Panc1 (cell line): ENCODE measurements at regions not wholly inside any gene's neighbourhood (a gene's known extent, or its start where the extent isn't known, plus 50 kb on each side); places are given as distances from the start of the nearest gene placed in this dataset.
"Not testable (repeated sequence)": the region's sequence is repeated elsewhere in the genome, so short reads cannot be mapped to it uniquely, and the experiment has no call there.

ENCODE experiments used
- ATAC-seq: fragments of 200-7000 bp; cut with Tn5 transposase; 2 replicates; pipeline ENCODE4 v1.9.1; 2020; ENCODE audit warnings: mild to moderate bottlenecking, moderate library complexity
- BruUV-seq: library from RNA; stranded (reverse); fragments of 400-500 nt; replicated peaks from 2 replicates; lab custom pipeline; 2021; lab: Mats Ljungman, UMichigan
- CTCF ChIA-PET: fragments of 300-600 bp; sonication (Branson Sonifier 250); formaldehyde crosslinking; loops from one replicate; lab custom pipeline; 2022; ENCODE audit warnings: antibody characterized with exemption; lab: Charles Lee
- POLR2A ChIA-PET: fragments of 300-600 bp; sonication (Branson Sonifier 250); formaldehyde crosslinking; loops from one replicate; lab custom pipeline; 2022; ENCODE audit warnings: antibody characterized with exemption; lab: Charles Lee
- DNase-seq: peaks from one replicate; pipeline ENCODE4 v3.0.0-alpha.2; 2010; ENCODE audit warnings: low read depth, low spot score
- H3K27ac ChIP-seq: 2 replicates; pipeline ENCODE4 v1.5.1; 2011; ENCODE audit warnings: mild to moderate bottlenecking, low read length, inconsistent platforms
- H3K27me3 ChIP-seq: fragments of 200-500 bp; sonication (Bioruptor generic); 2 replicates; pipeline ENCODE4 v1.6.0; 2014; ENCODE audit warnings: low read length, inconsistent platforms; ENCODE audit not compliant: control insufficient read depth, insufficient read depth
- H3K36me3 ChIP-seq: fragments of 200-500 bp; sonication (Bioruptor generic); 2 replicates; pipeline ENCODE4 v1.5.1; 2014; ENCODE audit warnings: inconsistent platforms, mild to moderate bottlenecking, low read length, moderate library complexity; ENCODE audit not compliant: control insufficient read depth, insufficient read depth
- H3K4me1 ChIP-seq: 2 replicates; pipeline ENCODE4 v1.5.1; 2011; ENCODE audit warnings: inconsistent platforms, mild to moderate bottlenecking, low read length, moderate library complexity; ENCODE audit not compliant: control insufficient read depth, insufficient read depth
- H3K4me3 ChIP-seq, 2 experiments: 2 replicates each; pipeline ENCODE4 v1.5.1; 2011 to 2012; ENCODE audit warnings: low read depth in 2 of 2, low read length in 2 of 2, mild to moderate bottlenecking in 2 of 2, inconsistent platforms in 1 of 2, moderate library complexity in 1 of 2
- H3K9me3 ChIP-seq: fragments of 200-500 bp; sonication (Bioruptor generic); 2 replicates; pipeline ENCODE4 v1.5.1; 2014; ENCODE audit warnings: low read depth, mild to moderate bottlenecking, inconsistent platforms, low read length, moderate library complexity; ENCODE audit not compliant: control insufficient read depth, insufficient read depth
- POLR2AphosphoS5 ChIP-seq: IDR thresholded peaks from 2 replicates; pipeline ENCODE4 v1.6.1; 2012; ENCODE audit warnings: mild to moderate bottlenecking, low read depth, low read length, moderate library complexity
- SIN3A ChIP-seq: IDR thresholded peaks from 2 replicates; pipeline ENCODE4 v1.6.1; 2012; ENCODE audit warnings: low read depth, mild to moderate bottlenecking, low read length, moderate library complexity, borderline replicate concordance; ENCODE audit not compliant: insufficient read depth
- TCF7L2 ChIP-seq: IDR thresholded peaks from 2 replicates; pipeline ENCODE4 v1.6.1; 2011; ENCODE audit warnings: mild to moderate bottlenecking, low read depth, low read length, inconsistent platforms
- in situ Hi-C: cut with HindIII; loops from 2 replicates; pipeline ENCODE4 v1.10.0; 2016; ENCODE audit warnings: low sequenced_read_pairs, low pct_unique_long_range_greater_than_20kb
- intact Hi-C: fragments of 100-400 bp; cut with micrococcal nuclease; formaldehyde crosslinking; loops from one replicate; pipeline ENCODE4 v1.10.0; 2022; ENCODE audit not compliant: unreplicated experiment
- TF ChIP-seq, protein P1 (sequence below): fragments of 450-650 bp; IDR thresholded peaks from 2 replicates; pipeline ENCODE4 v1.5.1; 2017; ENCODE audit warnings: mild to moderate bottlenecking
- TF ChIP-seq, protein P2 (sequence below), 2 experiments: IDR thresholded peaks; 2 replicates each; pipeline ENCODE4 v1.6.1; 2011 to 2012; ENCODE audit warnings: low read depth in 2 of 2, control low read depth in 1 of 2, low read length in 1 of 2, mild to moderate bottlenecking in 1 of 2, moderate library complexity in 1 of 2; ENCODE audit not compliant: insufficient read depth in 1 of 2

DNA sequence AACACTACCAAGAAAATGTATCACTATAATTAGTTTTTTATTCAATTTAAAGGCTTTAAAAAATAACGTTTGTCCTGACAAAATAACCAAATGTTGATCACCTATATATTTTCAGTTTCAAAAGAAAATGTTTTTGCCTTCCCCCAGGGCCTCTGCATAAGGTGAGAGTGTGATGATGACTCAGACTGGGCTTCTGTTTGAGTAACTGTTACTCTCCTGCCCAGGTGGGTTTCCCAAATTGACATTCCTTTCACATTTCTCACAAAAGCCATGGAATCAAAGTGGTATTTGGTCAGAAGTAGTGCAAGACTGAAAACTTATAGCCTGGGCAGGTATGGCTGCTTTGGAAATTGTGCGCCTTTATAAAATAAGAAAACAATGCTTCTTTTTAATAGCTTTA lies 180.6 kb downstream of the COG6 start:
- Histone ChIP-seq H3K27ac (no peak overlapping the region), H3K27me3 (no peaks in the 10 kb centered on the region), H3K4me1 (no peaks in the 10 kb centered on the region), H3K4me3 (no peak overlapping the region), H3K9me3 (no peaks in the 10 kb centered on the region), H3K36me3 (no peaks in the 10 kb centered on the region)
- in situ Hi-C loops, result no loop called here
- BruUV-seq, result no TSS peak
- ChIA-PET CTCF (no interaction called here), POLR2A (no interaction called here)
- intact Hi-C loops, result no loop called here
- DNase-seq (no peak), ATAC-seq (no peak)
- TF ChIP-seq, protein P1, sequence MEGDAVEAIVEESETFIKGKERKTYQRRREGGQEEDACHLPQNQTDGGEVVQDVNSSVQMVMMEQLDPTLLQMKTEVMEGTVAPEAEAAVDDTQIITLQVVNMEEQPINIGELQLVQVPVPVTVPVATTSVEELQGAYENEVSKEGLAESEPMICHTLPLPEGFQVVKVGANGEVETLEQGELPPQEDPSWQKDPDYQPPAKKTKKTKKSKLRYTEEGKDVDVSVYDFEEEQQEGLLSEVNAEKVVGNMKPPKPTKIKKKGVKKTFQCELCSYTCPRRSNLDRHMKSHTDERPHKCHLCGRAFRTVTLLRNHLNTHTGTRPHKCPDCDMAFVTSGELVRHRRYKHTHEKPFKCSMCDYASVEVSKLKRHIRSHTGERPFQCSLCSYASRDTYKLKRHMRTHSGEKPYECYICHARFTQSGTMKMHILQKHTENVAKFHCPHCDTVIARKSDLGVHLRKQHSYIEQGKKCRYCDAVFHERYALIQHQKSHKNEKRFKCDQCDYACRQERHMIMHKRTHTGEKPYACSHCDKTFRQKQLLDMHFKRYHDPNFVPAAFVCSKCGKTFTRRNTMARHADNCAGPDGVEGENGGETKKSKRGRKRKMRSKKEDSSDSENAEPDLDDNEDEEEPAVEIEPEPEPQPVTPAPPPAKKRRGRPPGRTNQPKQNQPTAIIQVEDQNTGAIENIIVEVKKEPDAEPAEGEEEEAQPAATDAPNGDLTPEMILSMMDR, result no peak
- TF ChIP-seq SIN3A (no peak), POLR2AphosphoS5 (no peak), TCF7L2 (no peak)
- TF ChIP-seq, protein P2, sequence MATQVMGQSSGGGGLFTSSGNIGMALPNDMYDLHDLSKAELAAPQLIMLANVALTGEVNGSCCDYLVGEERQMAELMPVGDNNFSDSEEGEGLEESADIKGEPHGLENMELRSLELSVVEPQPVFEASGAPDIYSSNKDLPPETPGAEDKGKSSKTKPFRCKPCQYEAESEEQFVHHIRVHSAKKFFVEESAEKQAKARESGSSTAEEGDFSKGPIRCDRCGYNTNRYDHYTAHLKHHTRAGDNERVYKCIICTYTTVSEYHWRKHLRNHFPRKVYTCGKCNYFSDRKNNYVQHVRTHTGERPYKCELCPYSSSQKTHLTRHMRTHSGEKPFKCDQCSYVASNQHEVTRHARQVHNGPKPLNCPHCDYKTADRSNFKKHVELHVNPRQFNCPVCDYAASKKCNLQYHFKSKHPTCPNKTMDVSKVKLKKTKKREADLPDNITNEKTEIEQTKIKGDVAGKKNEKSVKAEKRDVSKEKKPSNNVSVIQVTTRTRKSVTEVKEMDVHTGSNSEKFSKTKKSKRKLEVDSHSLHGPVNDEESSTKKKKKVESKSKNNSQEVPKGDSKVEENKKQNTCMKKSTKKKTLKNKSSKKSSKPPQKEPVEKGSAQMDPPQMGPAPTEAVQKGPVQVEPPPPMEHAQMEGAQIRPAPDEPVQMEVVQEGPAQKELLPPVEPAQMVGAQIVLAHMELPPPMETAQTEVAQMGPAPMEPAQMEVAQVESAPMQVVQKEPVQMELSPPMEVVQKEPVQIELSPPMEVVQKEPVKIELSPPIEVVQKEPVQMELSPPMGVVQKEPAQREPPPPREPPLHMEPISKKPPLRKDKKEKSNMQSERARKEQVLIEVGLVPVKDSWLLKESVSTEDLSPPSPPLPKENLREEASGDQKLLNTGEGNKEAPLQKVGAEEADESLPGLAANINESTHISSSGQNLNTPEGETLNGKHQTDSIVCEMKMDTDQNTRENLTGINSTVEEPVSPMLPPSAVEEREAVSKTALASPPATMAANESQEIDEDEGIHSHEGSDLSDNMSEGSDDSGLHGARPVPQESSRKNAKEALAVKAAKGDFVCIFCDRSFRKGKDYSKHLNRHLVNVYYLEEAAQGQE (IDR thresholded peaks at IDR 0.05; ENCODE audit: insufficient read depth in 1 of 2, low read depth in 2 of 2, low read length in 1 of 2), result no peak

DNA sequence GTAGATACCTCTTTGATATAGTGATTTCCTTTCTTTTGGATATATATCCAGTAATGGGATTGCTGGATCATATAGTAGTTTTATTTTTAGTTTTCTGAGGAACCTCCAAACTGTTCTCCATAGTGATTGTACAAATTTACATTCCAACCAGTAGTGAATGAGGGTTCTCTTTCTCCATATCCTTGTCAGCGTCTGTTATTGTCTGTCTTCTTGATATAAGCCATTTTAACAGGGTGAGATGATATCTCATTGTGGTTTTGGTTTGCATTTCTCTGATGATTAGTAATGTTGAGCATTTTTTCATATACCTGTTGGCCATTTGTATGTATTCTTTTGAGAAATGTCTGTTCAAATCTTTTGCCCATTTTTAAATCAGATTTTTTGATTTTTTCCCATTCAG lies 182.4 kb downstream of the COG6 start:
- intact Hi-C loops, result loop anchor here (2.0 kb wide), 1 partner anchor 31 kb away; no protein-coding TSS in a partner anchor
- DNase-seq, in situ Hi-C loops: not testable (repeated sequence)

DNA sequence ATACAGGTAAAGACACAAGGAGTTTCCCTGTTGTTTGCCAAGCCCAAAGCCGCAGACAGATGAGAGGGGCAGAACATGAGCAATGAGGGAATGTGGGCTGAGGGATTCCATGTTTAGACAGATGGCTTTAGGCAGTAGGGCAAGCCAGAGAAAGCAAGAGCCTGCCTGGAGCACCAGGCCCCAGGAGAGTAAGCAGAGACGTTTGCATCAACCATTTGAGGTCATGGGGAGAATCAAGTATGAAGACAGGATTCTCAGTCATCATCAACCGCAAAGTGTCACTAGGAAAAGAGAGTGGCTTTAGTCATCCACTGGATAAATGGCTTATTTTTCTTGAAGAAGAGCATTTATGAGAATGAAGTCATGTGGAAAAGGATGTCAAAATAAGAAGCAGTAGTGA lies 184.7 kb downstream of the COG6 start:
- H3K4me3 ChIP-seq, result no peak overlapping the region
- no peaks in the 10 kb centered on the region for H3K4me1 ChIP-seq
- ATAC-seq (no peak), DNase-seq (no peak)
- in situ Hi-C loops, result no loop called here
- TF ChIP-seq TCF7L2 (no peak), POLR2AphosphoS5 (no peak), SIN3A (no peak)
- TF ChIP-seq, protein P2 (IDR thresholded peaks at IDR 0.05; ENCODE audit: insufficient read depth in 1 of 2, low read depth in 2 of 2, low read length in 1 of 2), result no peak
- TF ChIP-seq, protein P1, result no peak
- ChIA-PET POLR2A (no interaction called here), CTCF (no interaction called here)
- BruUV-seq, result no TSS peak
- H3K27me3 ChIP-seq, result no peaks in the 10 kb centered on the region
- no peaks in the 10 kb centered on the region for H3K9me3 ChIP-seq
- H3K36me3 ChIP-seq, result no peaks in the 10 kb centered on the region
- intact Hi-C loops, result no loop called here
- no peak overlapping the region for H3K27ac ChIP-seq

More for the DNA sequence above, 182.4 kb downstream of the COG6 start:
- BruUV-seq, H3K27ac ChIP-seq, H3K4me1 ChIP-seq, H3K36me3 ChIP-seq, POLR2A ChIA-PET, CTCF ChIA-PET, H3K4me3 ChIP-seq, ATAC-seq, H3K27me3 ChIP-seq, H3K9me3 ChIP-seq: not testable (repeated sequence)
